K562 (cell line): ENCODE measurements at regions not wholly inside any gene's neighbourhood (a gene's known extent, or its start where the extent isn't known, plus 50 kb on each side); places are given as distances from the start of the nearest gene placed in this dataset.

Experiments used
- CHD7 ChIP-seq: fragments of 200-600 bp; sonication (generic); IDR thresholded peaks from one replicate; pipeline ENCODE4 v1.6.1; 2012; ENCODE audit warnings: mild to moderate bottlenecking, low read depth, low read length, inconsistent platforms
- MAFG ChIP-seq: fragments of 450-650 bp; conservative IDR thresholded peaks from 2 replicates; pipeline ENCODE4 v1.6.1; 2016; ENCODE audit warnings: missing genetic modification characterization, missing compliant biosample characterization
- SMARCC2 ChIP-seq: fragments of 450-650 bp; IDR thresholded peaks from 2 replicates; pipeline ENCODE4 v1.6.1; 2017; ENCODE audit warnings: antibody characterized with exemption, moderate library complexity, mild to moderate bottlenecking, low read depth
- TCF15 ChIP-seq: fragments of 250-450 bp; sonication (Bioruptor Pico); IDR thresholded peaks from 2 replicates; pipeline ENCODE4 v1.8.0; 2022; ENCODE audit warnings: moderate library complexity, mild to moderate bottlenecking, inconsistent platforms
- ZNF146 ChIP-seq: IDR thresholded peaks from one replicate; pipeline ENCODE4 v1.6.1; 2018; ENCODE audit warnings: missing compliant biosample characterization; ENCODE audit not compliant: unreplicated experiment
- ZNF384 ChIP-seq: IDR thresholded peaks from 2 replicates; pipeline ENCODE4 v1.6.1; 2012; ENCODE audit warnings: low read depth, low read length, improper control_type of control experiment
- ZNF436 ChIP-seq: fragments of 250-450, 450-650 bp; sonication (Bioruptor Pico); formaldehyde crosslinking; IDR thresholded peaks from 2 replicates; pipeline ENCODE4 v1.7.0; 2020; ENCODE audit warnings: mild to moderate bottlenecking

- no peak for TF ChIP-seq CHD7
- no peak for TF ChIP-seq SMARCC2
- TF ChIP-seq ZNF146, result no peak
- no peak for TF ChIP-seq ZNF384
- no peak for TF ChIP-seq ZNF436
- TF ChIP-seq TCF15, result no peak
- TF ChIP-seq MAFG (tag), result no peak
Observed at GRCh38 chr6:156161471-156161870, 615.7 kb upstream of the ARID1B start (continued).
